ENCODE measurements at regions not wholly inside any gene's neighbourhood (a gene's known extent, or its start where the extent isn't known, plus 50 kb on each side); places are given as distances from the start of the nearest gene placed in this dataset.

GRCh38 chr16:79403534-79403933, 197.0 kb downstream of the MAF start:
- Histone ChIP-seq H3K9ac (ENCODE audit: low read length) (no peak overlapping the region), H3K9me2 (ENCODE audit: insufficient read depth, low read length) (no peaks in the 10 kb centered on the region), H3K36me3 (ENCODE audit: insufficient read depth, low read length) (no peaks in the 10 kb centered on the region), H3K9me3 (ENCODE audit: low read length) (no peaks in the 10 kb centered on the region), H3K79me2 (replicated peaks; ENCODE audit: insufficient read depth, low read length) (no peaks in the 10 kb centered on the region), H3F3A (ENCODE audit: insufficient read depth, low read length, poor library complexity, severe bottlenecking) (no peaks in the 10 kb centered on the region), H2AFZ (ENCODE audit: low read depth, low read length) (no peak overlapping the region), H4K20me1 (ENCODE audit: insufficient read depth) (no peaks in the 10 kb centered on the region), H3K4me3 (ENCODE audit: low read length) (no peak overlapping the region), H3K4me2 (ENCODE audit: low read length) (no peak overlapping the region), H3K27me3 (ENCODE audit: insufficient read depth, low read depth, low read length) (no peaks in the 10 kb centered on the region), H3K27ac (ENCODE audit: low read length) (no peak overlapping the region)
- TF ChIP-seq EZH2 (IDR thresholded peaks at IDR 0.05; ENCODE audit: borderline replicate concordance, insufficient read depth, low read length, poor library complexity, severe bottlenecking) (no peak), CTCF (IDR thresholded peaks at IDR 0.05; ENCODE audit: poor library complexity, severe bottlenecking) (no peak), EP300 (conservative IDR thresholded peaks at IDR 0.05; ENCODE audit: poor library complexity, severe bottlenecking) (no peak)

GRCh38 chr16:79402920-79403319, 197.6 kb downstream of the MAF start:
- Histone ChIP-seq H3K9me3 (ENCODE audit: low read length) (no peaks in the 10 kb centered on the region), H3F3A (ENCODE audit: insufficient read depth, low read length, poor library complexity, severe bottlenecking) (no peaks in the 10 kb centered on the region), H2AFZ (ENCODE audit: low read depth, low read length) (no peak overlapping the region), H3K4me3 (ENCODE audit: low read length) (no peak overlapping the region), H3K27ac (ENCODE audit: low read length) (no peak overlapping the region), H3K36me3 (ENCODE audit: insufficient read depth, low read length) (no peaks in the 10 kb centered on the region), H3K9me2 (ENCODE audit: insufficient read depth, low read length) (no peaks in the 10 kb centered on the region), H3K79me2 (replicated peaks; ENCODE audit: insufficient read depth, low read length) (no peaks in the 10 kb centered on the region), H3K4me2 (ENCODE audit: low read length) (no peak overlapping the region), H4K20me1 (ENCODE audit: insufficient read depth) (no peaks in the 10 kb centered on the region), H3K27me3 (ENCODE audit: insufficient read depth, low read depth, low read length) (no peaks in the 10 kb centered on the region), H3K9ac (ENCODE audit: low read length) (no peak overlapping the region)
- no peak for TF ChIP-seq MXI1 (conservative IDR thresholded peaks at IDR 0.05; ENCODE audit: poor library complexity, severe bottlenecking)
- no peak for TF ChIP-seq SMC3 (conservative IDR thresholded peaks at IDR 0.05; ENCODE audit: poor library complexity)
- TF ChIP-seq EP300 (conservative IDR thresholded peaks at IDR 0.05; ENCODE audit: poor library complexity, severe bottlenecking), result no peak
- no peak for TF ChIP-seq POLR2AphosphoS5 (IDR thresholded peaks at IDR 0.05)
- TF ChIP-seq RAD21 (conservative IDR thresholded peaks at IDR 0.05), result no peak
- TF ChIP-seq EZH2 (IDR thresholded peaks at IDR 0.05; ENCODE audit: borderline replicate concordance, insufficient read depth, low read length, poor library complexity, severe bottlenecking), result no peak
- no peak for TF ChIP-seq REST (IDR thresholded peaks at IDR 0.05; ENCODE audit: borderline replicate concordance)
- no peak for TF ChIP-seq TAF1 (IDR thresholded peaks at IDR 0.05; ENCODE audit: low read depth)
- TF ChIP-seq CTCF (IDR thresholded peaks at IDR 0.05; ENCODE audit: poor library complexity, severe bottlenecking), result no peak

Measured in neural cell (in vitro differentiated cells).